Brain microvascular endothelial cell (primary cell): ENCODE measurements at regions not wholly inside any gene's neighbourhood (a gene's known extent, or its start where the extent isn't known, plus 50 kb on each side); places are given as distances from the start of the nearest gene placed in this dataset.

Source experiments
- DNase-seq: peaks from one replicate; pipeline ENCODE4 v3.0.0-alpha.2; 2020
- H3K27ac ChIP-seq: fragments of 250-450 bp; sonication (Bioruptor Pico); 2 replicates; pipeline ENCODE4 v1.5.1; 2020; ENCODE audit warnings: mild to moderate bottlenecking, moderate library complexity
- H3K27me3 ChIP-seq: fragments of 250-450 bp; sonication (Bioruptor Pico); replicated peaks from 2 replicates; pipeline ENCODE4 v1.5.1; 2020; ENCODE audit warnings: mild to moderate bottlenecking
- H3K36me3 ChIP-seq: fragments of 250-450 bp; sonication (Bioruptor Pico); replicated peaks from 2 replicates; pipeline ENCODE4 v1.5.1; 2020; ENCODE audit warnings: mild to moderate bottlenecking
- H3K4me3 ChIP-seq: 2 replicates; pipeline ENCODE4 v1.5.1; 2011; ENCODE audit warnings: low read depth, mild to moderate bottlenecking, control low read depth, low read length, moderate library complexity
- CTCF ChIP-seq: IDR thresholded peaks from 2 replicates; pipeline ENCODE4 v1.5.1; 2011; ENCODE audit warnings: low read depth, mild to moderate bottlenecking, moderate library complexity, low read length, control low read depth, inconsistent platforms; ENCODE audit errors: missing control alignments
- in situ Hi-C: cut with HindIII; loops from 2 replicates; pipeline ENCODE4 v1.10.0; 2017; ENCODE audit warnings: low sequenced_read_pairs, low pct_ligation_motif_present

DNA sequence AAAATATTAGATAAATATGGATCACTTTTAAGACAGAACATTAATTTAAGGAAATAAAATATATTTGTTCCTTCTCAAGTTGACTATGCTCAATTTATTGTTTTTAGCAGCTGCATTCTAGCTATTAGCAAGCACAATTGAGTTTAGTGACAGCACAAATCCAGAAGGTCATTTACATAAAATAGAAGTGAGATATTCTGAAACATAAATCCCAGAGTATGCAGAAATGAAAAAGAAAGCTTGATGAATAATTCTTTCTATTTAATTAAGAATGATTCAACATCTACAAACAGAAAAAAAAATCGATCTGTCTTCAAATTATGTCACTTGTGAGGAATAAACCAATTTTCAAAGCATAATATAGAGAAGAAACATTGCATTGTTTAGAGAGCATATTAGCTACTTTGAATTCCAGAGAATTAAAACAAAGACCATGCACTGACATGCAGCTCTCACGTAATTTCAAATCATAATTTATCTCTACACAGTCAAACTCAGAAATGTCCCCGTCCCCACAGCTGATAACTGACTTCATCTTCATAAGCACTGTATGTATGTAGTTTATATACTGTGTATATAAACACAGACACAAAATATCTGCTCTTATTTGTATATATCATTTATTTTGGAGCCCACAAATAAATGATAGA lies 458.4 kb downstream of the TMX3 start:
- H3K36me3 ChIP-seq = no peaks in the 10 kb centered on the region
- DNase-seq = no peak
- no peak for TF ChIP-seq CTCF
- no peaks in the 10 kb centered on the region for H3K27me3 ChIP-seq
- no peak overlapping the region for H3K27ac ChIP-seq
- H3K4me3 ChIP-seq = no peak overlapping the region
- in situ Hi-C loops = no loop called here

- peak; percentile 68 for DNase-seq
- Histone ChIP-seq H3K4me3 (no peak overlapping the region), H3K27me3 (no peaks in the 10 kb centered on the region), H3K36me3 (no peaks in the 10 kb centered on the region), H3K27ac (no peak overlapping the region)
- in situ Hi-C loops = no loop called here
- TF ChIP-seq CTCF = no peak
Observed at GRCh38 chr18:68244786-68245185, 470.1 kb downstream of the TMX3 start.

DNA sequence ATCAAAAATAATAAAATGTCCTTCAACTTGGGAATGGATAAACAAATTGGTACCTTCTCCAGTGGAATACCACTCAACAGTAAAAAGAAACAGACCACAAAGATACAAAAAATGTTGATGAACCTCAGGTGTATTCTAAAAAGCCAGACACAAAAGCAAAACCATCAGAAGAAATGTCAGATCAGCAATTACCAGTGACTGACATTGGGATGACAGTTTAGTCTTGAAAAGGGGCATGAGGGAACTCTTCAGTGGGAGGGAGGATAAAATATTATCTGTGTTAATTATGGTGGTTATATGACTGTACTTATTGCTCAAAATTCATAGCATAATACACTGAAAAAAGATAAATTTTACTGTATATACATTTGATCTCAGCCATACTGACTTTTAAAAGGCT lies 473.0 kb downstream of the TMX3 start:
- no peak for TF ChIP-seq CTCF
- Histone ChIP-seq H3K27ac (no peak overlapping the region), H3K36me3 (no peaks in the 10 kb centered on the region), H3K4me3 (no peak overlapping the region), H3K27me3 (no peaks in the 10 kb centered on the region)
- DNase-seq = no peak
- in situ Hi-C loops = no loop called here

- no peak for TF ChIP-seq CTCF
- in situ Hi-C loops = no loop called here
- no peaks in the 10 kb centered on the region for H3K27me3 ChIP-seq
- DNase-seq = no peak
- H3K27ac ChIP-seq = no peak overlapping the region
- H3K4me3 ChIP-seq = no peak overlapping the region
- no peaks in the 10 kb centered on the region for H3K36me3 ChIP-seq
Observed at GRCh38 chr18:68234676-68235075, 480.2 kb downstream of the TMX3 start.

DNA sequence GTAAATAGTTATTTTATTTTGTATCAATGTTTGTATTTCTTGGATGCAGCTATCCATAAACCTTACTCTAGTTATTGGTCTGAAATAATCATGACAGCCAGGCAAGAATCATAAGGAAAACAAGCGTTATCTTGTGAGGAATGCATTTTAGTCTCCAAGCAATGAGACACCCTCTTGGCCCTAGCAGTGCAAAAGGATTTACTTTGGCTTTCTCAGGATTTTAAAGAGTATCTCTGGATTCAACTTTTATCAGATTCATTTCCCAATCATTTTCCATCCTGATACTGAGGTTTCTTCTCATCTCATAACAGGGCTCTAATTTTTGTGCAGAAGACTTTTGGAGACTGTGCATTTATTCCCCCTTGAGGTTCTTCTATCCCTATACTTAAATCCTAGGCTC lies 480.8 kb downstream of the TMX3 start:
- peak; percentile 49 for DNase-seq
- Histone ChIP-seq H3K27me3 (no peaks in the 10 kb centered on the region), H3K36me3 (no peaks in the 10 kb centered on the region), H3K4me3 (no peak overlapping the region), H3K27ac (no peak overlapping the region)
- in situ Hi-C loops = no loop called here
- TF ChIP-seq CTCF = no peak

DNA sequence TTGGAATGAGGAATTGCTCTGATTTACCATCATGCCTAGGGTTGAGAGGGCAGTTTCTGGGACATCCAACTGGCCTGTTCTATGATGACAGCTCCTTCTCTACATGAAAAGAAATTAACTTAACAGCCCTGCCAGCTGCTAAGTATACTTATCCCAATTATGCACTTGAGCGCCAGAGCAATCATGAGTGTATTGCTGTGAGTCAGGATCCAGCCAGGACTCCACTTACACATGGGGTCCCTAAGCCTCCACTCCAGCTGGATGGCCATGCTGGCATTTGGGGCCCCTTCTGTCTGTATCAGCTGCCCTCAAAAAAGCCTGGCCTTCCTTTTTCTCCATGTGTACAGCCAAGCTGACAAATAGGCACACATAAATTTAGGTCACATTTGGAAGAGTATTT lies 481.9 kb downstream of the TMX3 start:
- DNase-seq = no peak

More for the DNA sequence above, 481.9 kb downstream of the TMX3 start:
- H3K27ac ChIP-seq = no peak overlapping the region
- H3K4me3 ChIP-seq = no peak overlapping the region
- no peaks in the 10 kb centered on the region for H3K27me3 ChIP-seq
- TF ChIP-seq CTCF = no peak
- in situ Hi-C loops = no loop called here
- no peaks in the 10 kb centered on the region for H3K36me3 ChIP-seq
